SU-DHL-6 (cell line): ENCODE measurements at regions not wholly inside any gene's neighbourhood (a gene's known extent, or its start where the extent isn't known, plus 50 kb on each side); places are given as distances from the start of the nearest gene placed in this dataset.

Experiments used
- EZH2phosphoT487 ChIP-seq: fragments of 200-600 bp; sonication (generic), shearing (Covaris generic); conservative IDR thresholded peaks from 2 replicates; pipeline ENCODE4 v1.6.1; 2018; ENCODE audit warnings: mild to moderate bottlenecking, antibody characterized with exemption, low read length, moderate library complexity, mixed read lengths
- TF ChIP-seq, protein P1 (sequence below): fragments of 200-600 bp; sonication (generic); IDR thresholded peaks from one replicate; pipeline ENCODE4 v1.5.1; 2017; ENCODE audit warnings: antibody characterized with exemption, mild to moderate bottlenecking, low read length, moderate library complexity; ENCODE audit not compliant: insufficient read depth, poor library complexity, severe bottlenecking

DNA sequence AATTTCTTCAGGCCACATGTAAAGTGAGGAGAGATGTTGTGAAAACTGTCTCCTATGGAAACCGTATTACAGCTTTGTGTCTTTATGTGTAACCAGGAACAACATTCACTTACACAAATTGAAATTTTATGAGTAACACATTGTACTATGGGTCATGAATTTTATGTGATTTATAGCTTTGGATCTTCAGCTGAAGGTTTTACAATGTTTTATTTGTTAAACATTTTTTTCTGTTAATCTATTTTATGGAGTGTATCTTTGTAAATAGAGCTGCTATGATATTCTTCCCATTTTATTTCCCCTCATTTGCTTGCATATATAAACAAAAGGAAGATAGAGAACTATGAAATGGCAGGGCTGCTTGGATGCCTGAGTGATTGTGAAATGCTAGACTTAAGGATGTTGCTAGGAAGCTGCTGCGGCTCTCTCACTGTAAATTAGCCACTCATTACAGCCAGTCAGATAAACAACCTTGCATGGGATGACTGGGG, 104.5 kb upstream of the PCLO start:
- TF ChIP-seq, protein P1, sequence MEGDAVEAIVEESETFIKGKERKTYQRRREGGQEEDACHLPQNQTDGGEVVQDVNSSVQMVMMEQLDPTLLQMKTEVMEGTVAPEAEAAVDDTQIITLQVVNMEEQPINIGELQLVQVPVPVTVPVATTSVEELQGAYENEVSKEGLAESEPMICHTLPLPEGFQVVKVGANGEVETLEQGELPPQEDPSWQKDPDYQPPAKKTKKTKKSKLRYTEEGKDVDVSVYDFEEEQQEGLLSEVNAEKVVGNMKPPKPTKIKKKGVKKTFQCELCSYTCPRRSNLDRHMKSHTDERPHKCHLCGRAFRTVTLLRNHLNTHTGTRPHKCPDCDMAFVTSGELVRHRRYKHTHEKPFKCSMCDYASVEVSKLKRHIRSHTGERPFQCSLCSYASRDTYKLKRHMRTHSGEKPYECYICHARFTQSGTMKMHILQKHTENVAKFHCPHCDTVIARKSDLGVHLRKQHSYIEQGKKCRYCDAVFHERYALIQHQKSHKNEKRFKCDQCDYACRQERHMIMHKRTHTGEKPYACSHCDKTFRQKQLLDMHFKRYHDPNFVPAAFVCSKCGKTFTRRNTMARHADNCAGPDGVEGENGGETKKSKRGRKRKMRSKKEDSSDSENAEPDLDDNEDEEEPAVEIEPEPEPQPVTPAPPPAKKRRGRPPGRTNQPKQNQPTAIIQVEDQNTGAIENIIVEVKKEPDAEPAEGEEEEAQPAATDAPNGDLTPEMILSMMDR: no peak
- TF ChIP-seq EZH2phosphoT487: no peak
